Fibroblast of the aortic adventitia (primary cell): ENCODE measurements at regions not wholly inside any gene's neighbourhood (a gene's known extent, or its start where the extent isn't known, plus 50 kb on each side); places are given as distances from the start of the nearest gene placed in this dataset.

Experiments
- DNase-seq: peaks from one replicate; pipeline ENCODE4 v3.0.0-alpha.2; 2010; ENCODE audit warnings: low read depth
- H3K4me3 ChIP-seq: 2 replicates; pipeline ENCODE4 v1.5.1; 2011; ENCODE audit warnings: low read depth, mild to moderate bottlenecking, control low read depth, low read length, moderate library complexity
- TF ChIP-seq, protein P1 (sequence below): IDR thresholded peaks from 2 replicates; pipeline ENCODE4 v1.5.1; 2011; ENCODE audit warnings: mild to moderate bottlenecking, low read length, control low read depth, inconsistent platforms; ENCODE audit not compliant: insufficient read depth

DNA sequence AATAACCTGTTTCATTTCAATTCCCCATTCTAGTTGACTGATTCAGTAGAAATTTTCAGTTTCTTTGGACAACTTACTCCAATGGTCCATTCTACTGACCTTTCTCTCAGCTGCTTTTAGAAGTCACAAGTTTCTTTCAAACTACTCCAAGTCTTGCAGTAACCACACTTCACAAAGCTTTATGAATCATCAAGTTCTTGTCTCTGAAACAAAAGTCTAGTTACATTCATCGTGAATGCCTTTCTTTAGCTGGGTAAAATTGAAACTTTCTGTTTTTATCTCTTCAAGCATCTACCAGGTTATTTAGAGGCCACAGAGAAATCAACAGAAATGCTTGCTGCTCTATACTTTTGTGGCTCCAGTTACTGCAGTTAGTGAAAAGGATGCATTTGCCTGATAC, 405.4 kb downstream of the TMEM232 start:
- no peak overlapping the region for H3K4me3 ChIP-seq
- DNase-seq = peak; percentile 8
- TF ChIP-seq, protein P1, sequence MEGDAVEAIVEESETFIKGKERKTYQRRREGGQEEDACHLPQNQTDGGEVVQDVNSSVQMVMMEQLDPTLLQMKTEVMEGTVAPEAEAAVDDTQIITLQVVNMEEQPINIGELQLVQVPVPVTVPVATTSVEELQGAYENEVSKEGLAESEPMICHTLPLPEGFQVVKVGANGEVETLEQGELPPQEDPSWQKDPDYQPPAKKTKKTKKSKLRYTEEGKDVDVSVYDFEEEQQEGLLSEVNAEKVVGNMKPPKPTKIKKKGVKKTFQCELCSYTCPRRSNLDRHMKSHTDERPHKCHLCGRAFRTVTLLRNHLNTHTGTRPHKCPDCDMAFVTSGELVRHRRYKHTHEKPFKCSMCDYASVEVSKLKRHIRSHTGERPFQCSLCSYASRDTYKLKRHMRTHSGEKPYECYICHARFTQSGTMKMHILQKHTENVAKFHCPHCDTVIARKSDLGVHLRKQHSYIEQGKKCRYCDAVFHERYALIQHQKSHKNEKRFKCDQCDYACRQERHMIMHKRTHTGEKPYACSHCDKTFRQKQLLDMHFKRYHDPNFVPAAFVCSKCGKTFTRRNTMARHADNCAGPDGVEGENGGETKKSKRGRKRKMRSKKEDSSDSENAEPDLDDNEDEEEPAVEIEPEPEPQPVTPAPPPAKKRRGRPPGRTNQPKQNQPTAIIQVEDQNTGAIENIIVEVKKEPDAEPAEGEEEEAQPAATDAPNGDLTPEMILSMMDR = no peak

DNA sequence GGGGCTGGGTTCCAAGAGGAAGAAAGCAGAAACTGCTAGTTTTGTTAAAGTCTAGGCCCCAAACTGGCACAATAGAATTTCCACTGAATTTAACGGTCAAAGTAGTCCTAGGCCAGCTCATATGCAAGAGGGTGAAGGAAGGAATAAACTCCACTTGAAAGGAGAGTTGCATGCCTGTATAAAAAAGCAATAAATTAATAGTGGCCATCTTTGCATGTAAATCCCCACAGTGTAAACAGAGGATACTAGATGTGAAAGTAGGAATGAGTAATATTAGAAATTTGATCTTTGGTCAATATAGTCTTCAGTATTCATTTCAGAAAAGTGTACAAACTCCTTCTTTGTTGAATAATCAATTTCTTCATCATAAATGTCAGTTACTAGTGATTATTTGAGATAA, 403.1 kb downstream of the TMEM232 start:
- TF ChIP-seq, protein P1 = no peak
- no peak for DNase-seq

DNA sequence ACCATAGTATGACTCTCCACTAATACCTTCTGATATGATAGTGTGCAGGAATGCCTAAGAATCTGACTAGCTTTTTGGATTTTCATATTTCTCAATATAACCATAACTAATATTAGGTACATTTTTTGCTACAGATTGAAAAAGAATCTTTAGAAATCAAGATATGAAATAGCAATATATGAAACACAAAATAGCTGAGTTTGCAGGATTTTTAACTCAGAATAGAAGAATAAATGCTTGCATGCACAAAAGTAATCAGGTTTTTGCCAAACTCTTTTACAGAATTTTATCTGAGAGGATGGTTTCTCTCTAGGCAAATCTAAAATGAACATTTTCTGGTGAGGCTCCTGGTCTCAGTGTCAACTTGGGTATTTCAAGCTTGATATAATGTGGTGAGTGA, 402.6 kb downstream of the TMEM232 start:
- TF ChIP-seq, protein P1 = no peak
- no peak for DNase-seq
- H3K4me3 ChIP-seq = no peak overlapping the region

More for the DNA sequence above, 403.1 kb downstream of the TMEM232 start:
- no peak overlapping the region for H3K4me3 ChIP-seq

DNA sequence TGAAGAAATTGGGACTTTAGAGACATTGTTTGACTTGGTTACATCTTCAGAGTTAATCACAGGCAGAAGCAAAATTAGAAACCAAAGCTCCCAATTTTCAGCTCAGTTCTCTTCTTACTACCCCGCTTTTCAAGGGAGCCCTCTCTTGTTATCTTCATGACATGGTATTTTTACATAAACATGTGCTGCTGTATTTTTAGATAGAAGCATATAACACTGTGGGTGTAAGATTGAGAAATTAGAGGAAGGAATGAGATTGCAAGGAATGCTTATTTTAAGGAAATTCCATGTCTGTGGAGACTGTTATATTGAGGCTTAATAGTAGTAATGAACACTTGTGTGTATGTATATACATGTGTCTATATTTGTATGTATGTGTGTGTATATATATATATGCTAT, 401.6 kb downstream of the TMEM232 start:
- TF ChIP-seq, protein P1 = no peak
- no peak overlapping the region for H3K4me3 ChIP-seq
- DNase-seq = no peak

DNA sequence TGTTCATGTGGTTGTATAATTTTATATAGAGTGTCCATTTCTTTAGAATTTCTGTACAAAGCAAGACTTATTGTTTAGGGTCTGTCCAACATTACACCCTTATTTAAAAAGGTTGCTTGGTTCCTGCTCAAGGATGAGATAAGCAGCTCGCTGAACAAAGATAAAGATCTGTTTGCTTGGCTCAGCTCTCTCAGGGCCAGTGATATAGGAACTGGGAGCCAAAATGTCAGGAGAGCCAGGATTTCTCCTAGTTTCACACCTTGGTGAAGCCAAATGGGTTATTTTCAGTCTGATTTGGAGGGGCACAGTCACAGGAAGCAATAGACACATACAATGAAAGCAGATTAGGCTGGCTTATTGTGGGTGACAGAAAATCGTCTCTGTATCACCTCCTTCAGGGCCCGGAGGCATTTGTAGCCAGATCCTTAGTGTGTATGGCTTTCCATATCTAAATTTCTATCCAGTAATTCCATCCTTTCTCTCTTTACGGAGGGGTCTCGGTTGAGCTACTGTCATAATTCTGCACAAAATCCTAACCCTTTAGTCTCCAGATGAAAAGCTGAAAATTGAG, 396.4 kb downstream of the TMEM232 start:
- no peak for DNase-seq
- H3K4me3 ChIP-seq = no peak overlapping the region
- TF ChIP-seq, protein P1 = no peak

DNA sequence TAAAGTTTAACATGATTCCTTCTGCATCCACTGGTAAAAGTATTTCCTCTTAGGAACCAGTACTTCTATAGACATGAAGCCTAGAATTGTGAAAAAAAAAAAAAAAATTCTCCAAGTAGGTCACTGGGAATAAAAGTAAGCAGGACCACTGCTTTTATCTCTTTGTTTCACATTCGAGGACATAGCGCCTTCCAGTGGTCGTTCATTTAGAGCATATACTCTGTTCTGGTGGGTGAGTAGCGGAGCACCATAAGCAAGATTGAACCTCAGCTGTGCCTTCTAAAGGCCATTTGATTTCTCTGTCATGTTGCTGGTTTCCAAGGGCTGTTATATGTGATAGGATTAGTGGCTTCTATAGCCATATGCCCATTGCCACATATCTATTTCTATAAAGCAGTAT, 393.1 kb downstream of the TMEM232 start:
- TF ChIP-seq, protein P1 = no peak
- no peak overlapping the region for H3K4me3 ChIP-seq
- DNase-seq = peak; percentile 15
